ENCODE measurements at regions not wholly inside any gene's neighbourhood (a gene's known extent, or its start where the extent isn't known, plus 50 kb on each side); places are given as distances from the start of the nearest gene placed in this dataset.

GRCh38 chr3:54066253-54066652 lies 56.1 kb upstream of the CACNA2D3 start:
- ChIA-PET POLR2A (no interaction called here), CTCF (no interaction called here)
- Histone ChIP-seq H3K9me3 (no peaks in the 10 kb centered on the region), H3K4me3 (ENCODE audit: low read depth, low read length) (no peak overlapping the region), H3K4me1 (no peaks in the 10 kb centered on the region), H3K27me3 (replicated peaks; ENCODE audit: control insufficient read depth, insufficient read depth, low read length) (no peaks in the 10 kb centered on the region), H3K36me3 (ENCODE audit: control insufficient read depth, insufficient read depth, low read length) (no peaks in the 10 kb centered on the region)
- Mint-ChIP-seq H3K4me3 (ENCODE audit: unreplicated experiment) (no peak overlapping the region), H3K9me3 (ENCODE audit: unreplicated experiment) (peaks cover 11% of the 10 kb centered on the region), H3K27ac (ENCODE audit: unreplicated experiment) (no peak overlapping the region), H3K4me1 (ENCODE audit: low read depth, unreplicated experiment) (no peaks in the 10 kb centered on the region), H3K36me3 (ENCODE audit: insufficient read depth, unreplicated experiment) (no peaks in the 10 kb centered on the region), H3K27me3 (ENCODE audit: insufficient read depth, unreplicated experiment) (no peaks in the 10 kb centered on the region)
- BruUV-seq (replicated peaks) = no TSS peak
- DNase-seq = no peak
- TF ChIP-seq, protein P1, sequence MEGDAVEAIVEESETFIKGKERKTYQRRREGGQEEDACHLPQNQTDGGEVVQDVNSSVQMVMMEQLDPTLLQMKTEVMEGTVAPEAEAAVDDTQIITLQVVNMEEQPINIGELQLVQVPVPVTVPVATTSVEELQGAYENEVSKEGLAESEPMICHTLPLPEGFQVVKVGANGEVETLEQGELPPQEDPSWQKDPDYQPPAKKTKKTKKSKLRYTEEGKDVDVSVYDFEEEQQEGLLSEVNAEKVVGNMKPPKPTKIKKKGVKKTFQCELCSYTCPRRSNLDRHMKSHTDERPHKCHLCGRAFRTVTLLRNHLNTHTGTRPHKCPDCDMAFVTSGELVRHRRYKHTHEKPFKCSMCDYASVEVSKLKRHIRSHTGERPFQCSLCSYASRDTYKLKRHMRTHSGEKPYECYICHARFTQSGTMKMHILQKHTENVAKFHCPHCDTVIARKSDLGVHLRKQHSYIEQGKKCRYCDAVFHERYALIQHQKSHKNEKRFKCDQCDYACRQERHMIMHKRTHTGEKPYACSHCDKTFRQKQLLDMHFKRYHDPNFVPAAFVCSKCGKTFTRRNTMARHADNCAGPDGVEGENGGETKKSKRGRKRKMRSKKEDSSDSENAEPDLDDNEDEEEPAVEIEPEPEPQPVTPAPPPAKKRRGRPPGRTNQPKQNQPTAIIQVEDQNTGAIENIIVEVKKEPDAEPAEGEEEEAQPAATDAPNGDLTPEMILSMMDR (IDR thresholded peaks at IDR 0.05; ENCODE audit: insufficient read depth in 1 of 2, low read depth in 1 of 2, low read length in 1 of 2, severe bottlenecking in 1 of 2, unreplicated experiment in 1 of 2) = no peak
- intact Hi-C loops (cut with micrococcal nuclease; ENCODE audit: unreplicated experiment) = no loop called here

DNA sequence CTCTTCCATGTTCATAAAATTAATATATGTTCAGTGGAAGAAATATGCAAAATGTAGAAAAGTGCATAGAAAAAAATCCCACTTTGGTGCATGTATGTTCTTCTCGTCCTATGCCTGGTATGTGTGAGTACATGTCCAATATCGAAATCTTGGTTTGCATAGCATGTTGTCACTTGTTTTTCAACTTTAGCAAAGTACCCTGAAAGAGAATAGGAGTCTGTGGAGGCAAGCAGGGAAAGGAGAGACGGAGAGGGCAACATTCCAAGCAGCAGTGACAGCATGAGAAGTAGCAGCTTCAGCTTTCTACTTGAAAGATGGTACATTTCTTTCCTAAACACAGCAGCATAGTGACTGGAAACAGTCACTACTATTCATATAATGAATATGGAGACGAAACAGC lies 56.8 kb upstream of the CACNA2D3 start:
- Histone ChIP-seq H3K36me3 (ENCODE audit: control insufficient read depth, insufficient read depth, low read length) (no peaks in the 10 kb centered on the region), H3K4me1 (no peaks in the 10 kb centered on the region), H3K4me3 (ENCODE audit: low read depth, low read length) (no peak overlapping the region), H3K9me3 (no peaks in the 10 kb centered on the region), H3K27me3 (replicated peaks; ENCODE audit: control insufficient read depth, insufficient read depth, low read length) (no peaks in the 10 kb centered on the region)
- no peaks in the 10 kb centered on the region for H3K36me3 Mint-ChIP-seq (ENCODE audit: insufficient read depth, unreplicated experiment)
- POLR2A ChIA-PET = no interaction called here
- no peaks in the 10 kb centered on the region for H3K4me1 Mint-ChIP-seq (ENCODE audit: low read depth, unreplicated experiment)
- no peak overlapping the region for H3K27ac Mint-ChIP-seq (ENCODE audit: unreplicated experiment)
- H3K27me3 Mint-ChIP-seq (ENCODE audit: insufficient read depth, unreplicated experiment) = no peaks in the 10 kb centered on the region
- no peak for DNase-seq
- BruUV-seq (replicated peaks) = no TSS peak
- no peak overlapping the region for H3K4me3 Mint-ChIP-seq (ENCODE audit: unreplicated experiment)
- intact Hi-C loops (cut with micrococcal nuclease; ENCODE audit: unreplicated experiment) = no loop called here
- CTCF ChIA-PET = no interaction called here
- peaks cover 6% of the 10 kb centered on the region for H3K9me3 Mint-ChIP-seq (ENCODE audit: unreplicated experiment)
- TF ChIP-seq, protein P1 (IDR thresholded peaks at IDR 0.05; ENCODE audit: insufficient read depth in 1 of 2, low read depth in 1 of 2, low read length in 1 of 2, severe bottlenecking in 1 of 2, unreplicated experiment in 1 of 2) = no peak

DNA sequence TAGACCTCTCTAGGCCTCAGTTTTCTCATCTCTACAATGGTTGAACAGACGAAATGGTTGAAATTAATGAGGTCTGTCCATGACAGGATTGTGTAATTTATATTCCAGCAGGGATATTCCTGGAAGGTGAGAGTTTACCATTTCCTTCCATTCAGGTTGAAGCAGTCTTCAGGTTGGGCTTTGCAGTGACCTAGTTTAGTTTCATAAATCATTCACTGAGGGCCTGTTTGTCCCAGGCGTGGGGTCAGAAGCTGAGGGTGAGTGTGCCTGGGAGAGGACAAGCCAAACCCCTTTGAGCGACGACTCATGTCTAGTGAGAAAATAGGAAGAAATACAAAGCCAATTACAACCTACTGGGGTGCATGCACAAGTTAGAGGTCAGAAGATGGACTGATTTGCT lies 57.2 kb upstream of the CACNA2D3 start:
- ChIA-PET CTCF (no interaction called here), POLR2A (no interaction called here)
- no TSS peak for BruUV-seq (replicated peaks)
- Histone ChIP-seq H3K36me3 (ENCODE audit: control insufficient read depth, insufficient read depth, low read length) (no peaks in the 10 kb centered on the region), H3K4me3 (ENCODE audit: low read depth, low read length) (no peak overlapping the region), H3K27me3 (replicated peaks; ENCODE audit: control insufficient read depth, insufficient read depth, low read length) (no peaks in the 10 kb centered on the region), H3K9me3 (no peaks in the 10 kb centered on the region), H3K4me1 (no peaks in the 10 kb centered on the region)
- no peak for DNase-seq
- H3K4me3 Mint-ChIP-seq (ENCODE audit: unreplicated experiment) = no peak overlapping the region
- TF ChIP-seq, protein P1 (IDR thresholded peaks at IDR 0.05; ENCODE audit: insufficient read depth in 1 of 2, low read depth in 1 of 2, low read length in 1 of 2, severe bottlenecking in 1 of 2, unreplicated experiment in 1 of 2) = no peak
- intact Hi-C loops (cut with micrococcal nuclease; ENCODE audit: unreplicated experiment) = no loop called here
- peaks cover 2% of the 10 kb centered on the region for H3K9me3 Mint-ChIP-seq (ENCODE audit: unreplicated experiment)
- no peaks in the 10 kb centered on the region for H3K27me3 Mint-ChIP-seq (ENCODE audit: insufficient read depth, unreplicated experiment)
- H3K36me3 Mint-ChIP-seq (ENCODE audit: insufficient read depth, unreplicated experiment) = no peaks in the 10 kb centered on the region
- no peaks in the 10 kb centered on the region for H3K4me1 Mint-ChIP-seq (ENCODE audit: low read depth, unreplicated experiment)
- no peak overlapping the region for H3K27ac Mint-ChIP-seq (ENCODE audit: unreplicated experiment)

Measured in Caco-2 (cell line).